Neural progenitor cell (in vitro differentiated cells): ENCODE measurements at regions not wholly inside any gene's neighbourhood (a gene's known extent, or its start where the extent isn't known, plus 50 kb on each side); places are given as distances from the start of the nearest gene placed in this dataset.

Source experiments
- DNase-seq: peaks from one replicate; pipeline ENCODE4 v3.0.0-alpha.2; 2016; ENCODE audit warnings: low spot score
- H2AFZ ChIP-seq: fragments of 200-600 bp; sonication (generic); replicated peaks from 2 replicates; pipeline ENCODE4 v1.6.1; 2016; ENCODE audit warnings: antibody characterized with exemption
- H3F3A ChIP-seq: fragments of 200-600 bp; sonication (generic); 2 replicates; pipeline ENCODE4 v1.6.1; 2016; ENCODE audit warnings: antibody characterized with exemption, low read depth
- H3K27ac ChIP-seq: fragments of 200-600 bp; sonication (generic); 2 replicates; pipeline ENCODE4 v1.5.1; 2016; ENCODE audit warnings: mild to moderate bottlenecking
- H3K27me3 ChIP-seq: fragments of 200-600 bp; sonication (generic); 2 replicates; pipeline ENCODE4 v1.6.1; 2016; ENCODE audit warnings: mild to moderate bottlenecking, moderate library complexity
- H3K36me3 ChIP-seq: fragments of 200-600 bp; sonication (generic); 2 replicates; pipeline ENCODE4 v1.5.1; 2016
- H3K4me1 ChIP-seq: fragments of 200-600 bp; sonication (generic); 2 replicates; pipeline ENCODE4 v1.6.1; 2016; ENCODE audit warnings: mixed run types
- H3K4me2 ChIP-seq: fragments of 200-600 bp; sonication (generic); 2 replicates; pipeline ENCODE4 v1.6.1; 2016
- H3K4me3 ChIP-seq: fragments of 200-600 bp; sonication (generic); 2 replicates; pipeline ENCODE4 v1.5.1; 2016
- H3K79me2 ChIP-seq: fragments of 200-600 bp; sonication (generic); 2 replicates; pipeline ENCODE4 v1.6.1; 2016; ENCODE audit warnings: low read depth
- H3K9ac ChIP-seq: fragments of 200-600 bp; sonication (generic); 2 replicates; pipeline ENCODE4 v1.6.1; 2016
- H3K9me3 ChIP-seq: fragments of 200-600 bp; sonication (generic); 2 replicates; pipeline ENCODE4 v1.5.1; 2016; ENCODE audit warnings: low read depth
- H4K20me1 ChIP-seq: fragments of 200-600 bp; sonication (generic); 2 replicates; pipeline ENCODE4 v1.6.1; 2016; ENCODE audit warnings: low read depth
- H3K27ac Mint-ChIP-seq: 3 replicates; pipeline ENCODE4 v1.8.0; 2021; ENCODE audit warnings: mixed read lengths
- H3K27me3 Mint-ChIP-seq: 2 replicates; pipeline ENCODE4 v1.8.0; 2022; ENCODE audit warnings: low read depth, mild to moderate bottlenecking, inconsistent platforms, moderate library complexity, mixed read lengths; ENCODE audit not compliant: insufficient read depth
- H3K36me3 Mint-ChIP-seq: 3 replicates; pipeline ENCODE4 v1.8.0; 2021; ENCODE audit warnings: mixed read lengths
- H3K4me1 Mint-ChIP-seq: 3 replicates; pipeline ENCODE4 v1.8.0; 2021; ENCODE audit warnings: mixed read lengths
- H3K4me3 Mint-ChIP-seq: 3 replicates; pipeline ENCODE4 v1.8.0; 2021; ENCODE audit warnings: mild to moderate bottlenecking, moderate library complexity, mixed read lengths
- H3K9me3 Mint-ChIP-seq: 3 replicates; pipeline ENCODE4 v1.8.0; 2020; ENCODE audit warnings: mixed read lengths
- EZH2 ChIP-seq: fragments of 200-600 bp; sonication (generic); IDR thresholded peaks from 2 replicates; pipeline ENCODE4 v1.6.1; 2017; ENCODE audit warnings: antibody characterized with exemption, mild to moderate bottlenecking, moderate library complexity
- EZH2phosphoT487 ChIP-seq: fragments of 200-600 bp; sonication (generic); IDR thresholded peaks from 2 replicates; pipeline ENCODE4 v1.6.1; 2017; ENCODE audit warnings: antibody characterized with exemption
- TF ChIP-seq, protein P1 (sequence below): fragments of 200-600 bp; sonication (generic); IDR thresholded peaks from 2 replicates; pipeline ENCODE4 v1.5.1; 2017; ENCODE audit warnings: antibody characterized with exemption, mild to moderate bottlenecking

DNA sequence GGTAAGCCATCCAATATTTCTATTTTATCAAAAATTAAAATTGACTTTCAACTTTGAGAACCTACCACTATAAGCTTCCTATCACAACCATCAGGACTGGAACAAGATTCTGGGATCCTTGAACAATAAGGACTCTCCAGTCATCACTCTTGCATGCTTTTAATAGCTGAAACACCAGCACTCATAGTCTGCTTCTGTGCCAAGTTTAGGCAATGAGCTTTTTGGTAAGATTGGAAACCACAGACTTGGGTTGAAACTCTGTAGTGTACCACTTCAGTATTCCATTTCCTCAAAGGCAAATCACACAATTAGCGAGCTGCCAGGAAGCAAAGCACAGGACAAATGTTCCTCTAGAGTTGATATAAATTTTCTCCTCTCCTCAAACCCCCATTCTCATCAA is 1065.8 kb upstream of the SLC39A10 start:
- Histone ChIP-seq H3K27ac (no peak overlapping the region), H3K79me2 (no peaks in the 10 kb centered on the region), H3K9ac (no peak overlapping the region), H3K4me3 (no peak overlapping the region), H3K27me3 (no peaks in the 10 kb centered on the region), H3K4me1 (no peaks in the 10 kb centered on the region), H4K20me1 (no peaks in the 10 kb centered on the region), H3F3A (no peaks in the 10 kb centered on the region), H3K9me3 (no peaks in the 10 kb centered on the region), H3K4me2 (no peak overlapping the region), H3K36me3 (no peaks in the 10 kb centered on the region), H2AFZ (no peak overlapping the region)
- Mint-ChIP-seq H3K4me3 (no peak overlapping the region), H3K36me3 (no peaks in the 10 kb centered on the region), H3K9me3 (no peaks in the 10 kb centered on the region), H3K27ac (no peak overlapping the region), H3K4me1 (no peaks in the 10 kb centered on the region), H3K27me3 (peaks cover 2% of the 10 kb centered on the region)
- no peak for DNase-seq
- no peak for TF ChIP-seq EZH2
- no peak for TF ChIP-seq EZH2phosphoT487
- TF ChIP-seq, protein P1, sequence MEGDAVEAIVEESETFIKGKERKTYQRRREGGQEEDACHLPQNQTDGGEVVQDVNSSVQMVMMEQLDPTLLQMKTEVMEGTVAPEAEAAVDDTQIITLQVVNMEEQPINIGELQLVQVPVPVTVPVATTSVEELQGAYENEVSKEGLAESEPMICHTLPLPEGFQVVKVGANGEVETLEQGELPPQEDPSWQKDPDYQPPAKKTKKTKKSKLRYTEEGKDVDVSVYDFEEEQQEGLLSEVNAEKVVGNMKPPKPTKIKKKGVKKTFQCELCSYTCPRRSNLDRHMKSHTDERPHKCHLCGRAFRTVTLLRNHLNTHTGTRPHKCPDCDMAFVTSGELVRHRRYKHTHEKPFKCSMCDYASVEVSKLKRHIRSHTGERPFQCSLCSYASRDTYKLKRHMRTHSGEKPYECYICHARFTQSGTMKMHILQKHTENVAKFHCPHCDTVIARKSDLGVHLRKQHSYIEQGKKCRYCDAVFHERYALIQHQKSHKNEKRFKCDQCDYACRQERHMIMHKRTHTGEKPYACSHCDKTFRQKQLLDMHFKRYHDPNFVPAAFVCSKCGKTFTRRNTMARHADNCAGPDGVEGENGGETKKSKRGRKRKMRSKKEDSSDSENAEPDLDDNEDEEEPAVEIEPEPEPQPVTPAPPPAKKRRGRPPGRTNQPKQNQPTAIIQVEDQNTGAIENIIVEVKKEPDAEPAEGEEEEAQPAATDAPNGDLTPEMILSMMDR, result no peak

DNA sequence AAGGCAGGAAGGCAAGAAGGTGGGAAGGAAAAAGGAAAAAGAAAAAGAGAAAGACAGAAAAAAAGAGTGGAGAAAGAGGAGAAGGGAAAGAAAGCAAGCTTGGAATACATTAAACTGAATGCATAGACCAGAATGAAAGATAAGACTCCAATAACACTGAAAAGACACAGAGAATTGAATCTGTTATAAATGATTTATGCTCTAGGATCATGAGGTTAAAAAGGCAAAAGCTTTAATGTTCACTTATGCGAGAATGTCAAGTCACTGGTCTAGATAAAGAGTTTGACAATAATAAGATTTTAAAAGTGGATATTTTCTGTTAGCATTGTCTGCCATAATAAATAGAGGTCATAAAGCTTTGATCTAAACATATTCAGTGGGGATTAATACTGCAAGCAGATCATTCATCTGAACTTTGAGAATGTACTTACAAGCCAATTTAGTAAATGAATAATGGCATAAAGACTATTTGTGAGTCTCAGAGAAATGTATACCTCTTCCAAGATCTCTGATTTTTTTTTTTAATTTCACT is 1069.2 kb upstream of the SLC39A10 start:
- no peaks in the 10 kb centered on the region for H3K79me2 ChIP-seq
- no peak overlapping the region for H3K9ac ChIP-seq
- H2AFZ ChIP-seq, result no peak overlapping the region
- no peak overlapping the region for H3K4me3 ChIP-seq
- no peaks in the 10 kb centered on the region for H3K9me3 ChIP-seq
- TF ChIP-seq EZH2, result no peak
- no peak for TF ChIP-seq EZH2phosphoT487
- TF ChIP-seq, protein P1, result no peak
- no peak overlapping the region for H3K4me3 Mint-ChIP-seq
- no peaks in the 10 kb centered on the region for H4K20me1 ChIP-seq
- H3K27ac Mint-ChIP-seq, result no peak overlapping the region
- H3K4me1 ChIP-seq, result no peaks in the 10 kb centered on the region
- H3K36me3 ChIP-seq, result no peaks in the 10 kb centered on the region
- no peak overlapping the region for H3K4me2 ChIP-seq
- H3K9me3 Mint-ChIP-seq, result no peaks in the 10 kb centered on the region
- H3K36me3 Mint-ChIP-seq, result no peaks in the 10 kb centered on the region
- no peaks in the 10 kb centered on the region for H3K4me1 Mint-ChIP-seq
- DNase-seq, result no peak
- H3K27me3 Mint-ChIP-seq, result no peaks in the 10 kb centered on the region
- no peaks in the 10 kb centered on the region for H3K27me3 ChIP-seq
- no peaks in the 10 kb centered on the region for H3F3A ChIP-seq
- H3K27ac ChIP-seq, result no peak overlapping the region

DNA sequence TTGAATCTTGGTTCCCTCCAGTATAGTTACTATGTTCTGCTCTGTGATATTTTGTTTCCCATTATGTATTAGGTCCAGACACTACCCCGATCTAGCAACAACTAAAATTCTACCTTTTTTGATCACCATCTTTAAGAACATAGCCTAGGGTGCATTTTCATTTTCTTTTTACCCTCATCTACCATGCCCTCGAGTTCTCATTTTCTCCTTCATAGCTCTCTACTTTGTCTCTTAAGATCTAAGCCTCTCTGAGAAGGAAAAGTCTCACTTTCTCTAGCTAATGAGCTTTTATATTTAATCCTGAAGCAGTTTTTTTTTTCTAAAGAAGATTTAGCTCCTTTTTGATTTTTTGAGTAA is 1089.4 kb upstream of the SLC39A10 start:
- H3K27me3 Mint-ChIP-seq, result no peaks in the 10 kb centered on the region
- H3K4me3 Mint-ChIP-seq, result no peak overlapping the region
- H3K9ac ChIP-seq, result no peak overlapping the region
- H2AFZ ChIP-seq, result no peak overlapping the region
- DNase-seq, result no peak
- H3K36me3 Mint-ChIP-seq, result no peaks in the 10 kb centered on the region
- H3K79me2 ChIP-seq, result no peaks in the 10 kb centered on the region
- H3K4me1 ChIP-seq, result peaks cover 4% of the 10 kb centered on the region
- TF ChIP-seq EZH2 (no peak), EZH2phosphoT487 (no peak)
- TF ChIP-seq, protein P1, result no peak
- H4K20me1 ChIP-seq, result no peaks in the 10 kb centered on the region
- H3K27ac ChIP-seq, result peak overlapping the region; percentile 25
- H3K9me3 Mint-ChIP-seq, result no peaks in the 10 kb centered on the region
- peaks cover 11% of the 10 kb centered on the region for H3K4me1 Mint-ChIP-seq
- H3K4me3 ChIP-seq, result no peak overlapping the region
- H3K9me3 ChIP-seq, result no peaks in the 10 kb centered on the region
- no peaks in the 10 kb centered on the region for H3K36me3 ChIP-seq
- no peak overlapping the region for H3K27ac Mint-ChIP-seq
- H3K4me2 ChIP-seq, result no peak overlapping the region
- H3K27me3 ChIP-seq, result no peaks in the 10 kb centered on the region
- no peaks in the 10 kb centered on the region for H3F3A ChIP-seq
